HG02870 (cell line): ENCODE measurements at regions not wholly inside any gene's neighbourhood (a gene's known extent, or its start where the extent isn't known, plus 50 kb on each side); places are given as distances from the start of the nearest gene placed in this dataset.
A peak's percentile ranks its signal among the peaks of the same experiment; 100 is the strongest.

Experiments used
- ATAC-seq: cut with Tn5 transposase; IDR thresholded peaks from one replicate; pipeline ENCODE4 v1.9.1; 2021; ENCODE audit warnings: mild to moderate bottlenecking, moderate library complexity; ENCODE audit not compliant: unreplicated experiment

- ATAC-seq = no peak
Observed at GRCh38 chr4:156505341-156505955, 466.2 kb downstream of the PDGFC start.

- ATAC-seq = no peak
Observed at GRCh38 chr4:156503119-156503518, 468.5 kb downstream of the PDGFC start.

GRCh38 chr4:156501962-156502361 lies 469.6 kb downstream of the PDGFC start:
- no peak for ATAC-seq

GRCh38 chr4:156499684-156500083 lies 471.9 kb downstream of the PDGFC start:
- no peak for ATAC-seq

- ATAC-seq = no peak
Observed at GRCh38 chr4:156497486-156497885, 474.1 kb downstream of the PDGFC start.

GRCh38 chr4:156496797-156497196 lies 474.8 kb downstream of the PDGFC start:
- ATAC-seq = no peak

- ATAC-seq = no peak
Observed at GRCh38 chr4:156495836-156496235, 475.8 kb downstream of the PDGFC start.

- ATAC-seq = no peak
Observed at GRCh38 chr4:156495091-156495490, 476.5 kb downstream of the PDGFC start.

- ATAC-seq = no peak
Observed at GRCh38 chr4:156493858-156494257, 477.7 kb downstream of the PDGFC start.

- no peak for ATAC-seq
Observed at GRCh38 chr4:156487107-156487506, 484.5 kb downstream of the PDGFC start.

- ATAC-seq = no peak
Observed at GRCh38 chr4:156481845-156482244, 489.8 kb downstream of the PDGFC start.

GRCh38 chr4:156477636-156478035 lies 494.0 kb downstream of the PDGFC start:
- ATAC-seq = no peak

- no peak for ATAC-seq
Observed at GRCh38 chr4:156476359-156476758, 495.2 kb downstream of the PDGFC start.

GRCh38 chr4:156475322-156475721 lies 496.3 kb downstream of the PDGFC start:
- no peak for ATAC-seq

- peak; percentile 59 for ATAC-seq
Observed at GRCh38 chr4:156473151-156473550, 498.4 kb downstream of the PDGFC start.

- no peak for ATAC-seq
Observed at GRCh38 chr4:156472624-156473023, 499.0 kb downstream of the PDGFC start.

- no peak for ATAC-seq
Observed at GRCh38 chr4:156459584-156459983, 505.9 kb upstream of the CTSO start.

- ATAC-seq = no peak
Observed at GRCh38 chr4:156456830-156457229, 503.2 kb upstream of the CTSO start.

GRCh38 chr4:156443488-156443887 lies 489.8 kb upstream of the CTSO start:
- ATAC-seq = no peak

GRCh38 chr4:156442912-156443311 lies 489.2 kb upstream of the CTSO start:
- ATAC-seq = no peak

- ATAC-seq = no peak
Observed at GRCh38 chr4:156439576-156440200, 486.0 kb upstream of the CTSO start.

- no peak for ATAC-seq
Observed at GRCh38 chr4:156437666-156438065, 484.0 kb upstream of the CTSO start.

GRCh38 chr4:156422576-156422975 lies 468.9 kb upstream of the CTSO start:
- no peak for ATAC-seq
